NCI-H460 (cell line): ENCODE measurements at regions not wholly inside any gene's neighbourhood (a gene's known extent, or its start where the extent isn't known, plus 50 kb on each side); places are given as distances from the start of the nearest gene placed in this dataset.

Source experiments
- DNase-seq: peaks from one replicate; pipeline ENCODE4 v3.0.0-alpha.2; 2016; ENCODE audit warnings: low read depth; ENCODE audit errors: extremely low read depth

DNA sequence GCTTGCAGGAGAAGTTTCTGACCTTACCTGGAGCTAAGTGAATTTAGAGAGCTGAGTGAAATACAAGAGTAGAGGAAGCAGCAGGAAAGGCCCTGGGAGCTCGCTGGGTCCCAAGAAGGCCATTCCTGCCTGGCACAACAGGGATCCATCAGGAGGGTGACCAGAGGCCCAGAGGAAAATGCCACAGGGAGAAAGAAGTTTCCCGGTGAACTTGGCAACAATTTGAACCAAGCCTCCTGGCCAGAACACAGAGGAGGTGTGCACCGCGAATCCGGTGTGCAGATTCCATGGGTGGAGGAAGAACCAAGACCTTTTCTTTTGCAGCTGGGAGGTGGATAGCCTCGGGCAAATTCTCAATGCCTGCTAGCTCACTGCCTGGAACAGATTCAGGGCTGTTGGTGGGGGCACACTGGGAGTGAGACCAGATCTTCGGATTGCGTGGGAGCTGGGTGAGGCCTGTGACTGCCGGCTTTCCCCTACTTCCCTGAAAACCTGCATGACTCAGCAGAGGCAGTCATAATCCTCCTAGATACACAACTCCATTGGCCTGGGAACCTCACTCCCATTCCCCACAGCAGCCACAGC lies 1850.9 kb upstream of the NUDT12 start:
- DNase-seq: no peak

GRCh38 chr5:105409695-105410094 lies 1847.1 kb upstream of the NUDT12 start:
- DNase-seq: no peak

- no peak for DNase-seq
Observed at GRCh38 chr5:105407200-105407599, 1844.6 kb upstream of the NUDT12 start.

DNA sequence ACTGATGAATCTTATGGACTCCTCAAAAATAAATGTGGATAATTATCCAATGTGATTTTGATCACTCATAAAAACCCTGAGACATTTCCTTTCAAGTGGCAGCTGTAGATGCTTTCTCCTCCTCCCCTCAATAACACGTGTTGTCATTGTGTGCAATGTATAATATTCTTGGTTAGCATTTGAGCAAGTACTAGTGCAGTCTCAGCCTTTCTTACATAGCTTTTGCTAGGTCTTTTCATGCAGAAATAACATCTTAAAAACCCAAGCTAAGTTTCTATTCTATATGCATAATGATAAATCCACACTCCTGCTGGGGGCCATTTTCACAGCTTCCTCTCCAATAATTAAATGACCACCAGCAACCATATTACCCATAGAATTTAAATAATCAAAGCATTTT lies 1835.2 kb upstream of the NUDT12 start:
- DNase-seq: no peak

- DNase-seq: no peak
Observed at GRCh38 chr5:105392710-105393149, 1830.1 kb upstream of the NUDT12 start.

DNA sequence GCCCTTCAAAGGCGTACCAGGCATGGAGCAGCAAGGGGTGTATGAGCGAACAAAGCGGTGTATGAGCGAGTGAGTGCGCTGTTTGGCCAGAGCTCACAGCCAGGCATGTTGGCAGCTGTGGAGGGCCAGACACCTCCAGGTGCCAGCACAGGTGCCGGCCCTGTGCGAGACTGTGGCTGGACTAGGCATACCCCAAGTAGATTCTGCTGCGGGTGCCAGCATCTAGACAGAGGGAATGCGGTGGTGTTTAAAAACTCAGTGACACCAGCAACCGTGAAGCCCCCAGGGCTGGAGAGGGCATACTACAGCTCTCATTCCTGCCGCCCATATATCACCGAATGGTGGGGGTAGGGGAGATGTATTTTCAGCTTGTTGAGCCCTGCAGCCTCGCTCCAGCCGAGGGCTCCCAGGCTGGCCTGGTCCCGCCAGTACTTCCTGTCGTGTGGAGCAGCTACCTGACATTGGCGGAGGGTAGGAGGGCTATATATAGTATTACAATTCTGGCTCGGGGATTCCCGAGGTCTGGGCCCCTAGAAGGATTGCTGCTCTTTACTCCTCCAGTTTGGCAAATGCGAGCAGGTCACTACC lies 1829.6 kb upstream of the NUDT12 start:
- DNase-seq: no peak

GRCh38 chr5:105380126-105380525 lies 1817.5 kb upstream of the NUDT12 start:
- no peak for DNase-seq

- DNase-seq: no peak
Observed at GRCh38 chr5:105371169-105371568, 1808.6 kb upstream of the NUDT12 start.

GRCh38 chr5:105350486-105351140 lies 1788.0 kb upstream of the NUDT12 start:
- DNase-seq: no peak

GRCh38 chr5:105331558-105331957 lies 1769.0 kb upstream of the NUDT12 start:
- DNase-seq: no peak

- no peak for DNase-seq
Observed at GRCh38 chr5:105330185-105330584, 1767.6 kb upstream of the NUDT12 start.

DNA sequence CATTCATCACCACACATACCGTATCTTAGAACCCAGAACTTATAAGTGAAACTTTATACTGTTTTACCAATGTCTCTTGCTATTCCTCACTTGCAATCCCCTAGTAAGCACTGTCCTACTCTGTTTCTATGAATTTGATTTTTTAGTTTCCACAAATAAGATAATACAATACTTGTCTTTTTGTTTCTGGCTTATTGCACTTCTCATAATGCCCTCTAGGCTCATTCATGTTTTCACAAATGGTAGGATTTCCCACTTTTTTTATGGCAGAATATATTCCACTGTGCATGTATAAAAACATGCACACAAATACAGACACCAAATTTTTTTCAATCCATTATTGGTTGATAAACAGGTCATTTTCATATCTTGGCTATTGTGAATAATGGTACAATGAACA lies 1742.3 kb upstream of the NUDT12 start:
- no peak for DNase-seq

DNA sequence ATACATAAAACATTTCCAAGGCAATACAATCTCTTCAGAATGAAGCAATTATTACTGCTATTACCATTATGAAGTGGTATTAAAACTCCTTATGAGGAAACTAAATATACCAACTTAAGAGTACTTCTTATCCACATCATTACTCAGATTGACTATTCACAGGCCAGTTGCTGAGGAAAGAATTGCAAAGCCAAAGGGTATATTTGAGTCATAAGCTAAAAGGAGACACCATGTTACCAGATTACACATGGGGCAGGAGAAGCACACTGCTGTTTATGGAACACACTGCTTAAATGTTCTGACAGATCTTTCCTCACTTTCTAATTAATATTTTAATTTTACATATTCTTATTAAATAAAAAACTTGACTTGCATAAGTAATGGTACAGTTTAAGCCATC lies 1726.4 kb upstream of the NUDT12 start:
- DNase-seq: no peak

- DNase-seq: no peak
Observed at GRCh38 chr5:105283134-105283533, 1720.5 kb upstream of the NUDT12 start.

DNA sequence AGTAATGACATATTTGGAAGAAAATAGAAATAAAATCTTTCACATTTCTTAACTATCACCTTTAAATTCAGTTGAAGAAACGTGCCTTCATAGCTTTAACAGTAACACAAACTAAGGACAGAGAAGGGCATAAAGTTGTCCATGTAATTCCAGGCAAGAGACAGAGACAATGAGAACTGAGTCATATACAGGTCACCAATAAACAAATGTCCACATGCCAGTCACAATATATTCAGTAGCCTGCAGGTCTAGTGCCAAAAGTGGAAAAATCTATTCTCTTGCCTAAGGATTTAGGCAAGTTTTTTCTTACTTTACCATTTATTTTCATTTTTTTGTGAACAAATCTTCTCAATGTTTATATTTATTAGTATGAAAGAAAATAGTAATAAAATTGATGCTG lies 1711.5 kb upstream of the NUDT12 start:
- no peak for DNase-seq

DNA sequence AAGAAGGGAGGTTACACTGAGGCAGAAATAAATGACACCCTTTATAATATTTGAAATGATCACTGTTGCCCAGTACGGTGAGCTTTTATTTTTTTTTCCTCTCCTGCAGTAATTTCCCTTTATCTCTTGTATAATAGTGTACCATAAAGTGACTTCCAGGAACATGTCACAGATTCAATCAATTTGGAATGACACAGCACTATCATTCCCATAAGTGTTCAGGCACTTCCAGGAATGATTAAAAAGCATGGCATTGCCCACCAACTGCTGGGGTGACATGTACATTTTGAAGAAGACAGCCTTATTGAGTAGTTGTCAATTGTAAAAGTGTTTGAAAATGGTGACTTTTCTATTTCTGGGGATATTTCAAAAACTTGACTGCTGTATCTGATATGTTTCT lies 1700.9 kb upstream of the NUDT12 start:
- no peak for DNase-seq

DNA sequence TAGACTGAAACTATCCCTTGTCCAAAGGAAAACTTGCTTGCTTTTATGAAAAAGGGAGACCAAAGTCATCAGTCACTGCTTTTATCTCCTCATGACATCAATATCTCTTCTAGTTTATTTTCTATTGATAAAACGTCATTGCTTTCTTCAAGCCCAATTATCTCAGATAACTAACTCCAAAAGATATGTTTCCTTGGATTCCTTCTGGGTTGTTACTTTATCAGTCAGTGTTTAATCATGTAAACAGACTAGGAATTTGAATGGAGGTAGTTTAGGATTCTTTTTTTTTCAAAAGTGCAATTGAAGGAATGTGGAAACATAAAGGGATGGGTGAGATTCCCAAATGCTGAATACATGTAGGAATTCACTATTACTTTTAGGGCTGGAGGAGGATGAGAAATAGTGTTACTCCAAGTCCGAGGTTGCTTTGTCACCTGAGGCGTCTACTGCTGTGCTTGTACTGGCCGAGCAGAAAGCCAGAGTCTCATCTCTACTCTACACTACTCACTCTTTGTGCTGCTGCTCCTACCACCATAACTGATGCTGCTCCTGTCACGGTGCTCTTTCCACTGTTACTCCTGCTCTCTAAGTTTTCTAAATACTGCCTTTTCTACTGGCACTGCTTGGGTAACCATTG lies 1697.1 kb upstream of the NUDT12 start:
- DNase-seq: no peak

GRCh38 chr5:105238561-105238960 lies 1676.0 kb upstream of the NUDT12 start:
- no peak for DNase-seq

- DNase-seq: no peak
Observed at GRCh38 chr5:105230516-105231157, 1668.0 kb upstream of the NUDT12 start.

DNA sequence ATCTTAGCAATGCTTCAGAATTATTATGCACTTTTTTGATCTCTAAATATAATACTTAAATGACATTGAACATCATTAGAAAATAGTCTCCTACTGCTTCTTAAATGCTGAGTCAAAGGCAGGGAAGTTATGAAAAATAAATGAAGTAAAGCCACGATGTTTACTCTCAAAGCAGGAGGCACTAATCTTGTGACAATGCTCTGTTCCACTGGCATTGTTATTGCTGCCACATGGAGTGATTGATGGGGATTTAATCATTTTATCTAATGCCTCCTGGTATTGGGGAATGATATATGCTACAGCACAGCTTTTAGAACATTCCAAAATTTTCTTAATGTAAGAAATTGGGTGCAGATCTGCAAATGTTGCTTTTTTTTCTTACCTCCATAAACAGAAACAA lies 1655.4 kb upstream of the NUDT12 start:
- DNase-seq: no peak

DNA sequence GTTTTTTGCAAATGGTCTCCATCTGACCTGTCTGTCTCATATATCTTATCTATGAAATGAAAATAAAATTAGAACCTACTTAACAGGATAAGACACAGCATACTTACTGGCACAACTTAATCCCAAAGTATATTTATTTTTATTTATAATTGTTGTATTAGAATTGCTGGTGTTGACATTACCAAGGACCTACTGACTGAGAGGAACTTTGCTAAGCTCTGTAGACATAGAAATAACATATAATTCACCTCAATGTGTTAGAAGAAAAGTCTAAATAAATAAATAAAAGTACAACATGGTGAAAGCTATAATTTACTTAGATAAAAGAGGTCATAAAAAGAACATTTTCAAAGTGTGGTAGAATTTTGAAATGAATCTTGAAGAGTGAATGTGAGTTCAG lies 1650.5 kb upstream of the NUDT12 start:
- no peak for DNase-seq
